ENCODE measurements at regions not wholly inside any gene's neighbourhood (a gene's known extent, or its start where the extent isn't known, plus 50 kb on each side); places are given as distances from the start of the nearest gene placed in this dataset.

DNA sequence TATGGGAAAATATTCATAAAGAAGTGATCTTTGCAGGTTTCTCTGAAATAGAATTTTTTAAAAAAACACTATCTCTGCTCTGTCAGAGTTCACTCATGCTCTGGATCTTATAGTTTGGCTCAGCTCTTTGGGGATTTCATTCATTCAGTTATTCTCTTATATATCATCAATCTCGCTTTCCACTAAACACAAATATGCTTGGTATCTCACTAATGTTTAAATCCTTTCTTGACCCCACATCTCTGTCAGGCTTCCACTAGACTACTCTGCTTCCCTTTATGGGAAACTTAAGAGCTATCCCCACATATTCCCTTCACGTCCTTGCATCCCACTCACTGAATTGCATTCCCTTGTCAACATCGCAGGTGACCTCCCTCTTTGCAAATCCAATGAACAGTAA is 396.1 kb downstream of the ENC1 start:
- Histone ChIP-seq H3K27me3 (replicated peaks; ENCODE audit: insufficient read depth, low read depth, low read length, poor library complexity) (no peaks in the 10 kb centered on the region), H3K27ac (ENCODE audit: low read depth, low read length, poor library complexity, severe bottlenecking) (no peak overlapping the region), H3K36me3 (ENCODE audit: insufficient read depth, low read length, poor library complexity, severe bottlenecking) (no peaks in the 10 kb centered on the region), H3K4me3 (ENCODE audit: low read depth, low read length, poor library complexity, severe bottlenecking) (no peak overlapping the region), H3K9me3 (ENCODE audit: low read depth, low read length, poor library complexity, severe bottlenecking) (no peaks in the 10 kb centered on the region), H3K4me1 (ENCODE audit: insufficient read depth, low read length, poor library complexity, severe bottlenecking) (no peaks in the 10 kb centered on the region)
- intact Hi-C loops (cut with micrococcal nuclease; ENCODE audit: unreplicated experiment): no loop called here
- TF ChIP-seq, protein P1, sequence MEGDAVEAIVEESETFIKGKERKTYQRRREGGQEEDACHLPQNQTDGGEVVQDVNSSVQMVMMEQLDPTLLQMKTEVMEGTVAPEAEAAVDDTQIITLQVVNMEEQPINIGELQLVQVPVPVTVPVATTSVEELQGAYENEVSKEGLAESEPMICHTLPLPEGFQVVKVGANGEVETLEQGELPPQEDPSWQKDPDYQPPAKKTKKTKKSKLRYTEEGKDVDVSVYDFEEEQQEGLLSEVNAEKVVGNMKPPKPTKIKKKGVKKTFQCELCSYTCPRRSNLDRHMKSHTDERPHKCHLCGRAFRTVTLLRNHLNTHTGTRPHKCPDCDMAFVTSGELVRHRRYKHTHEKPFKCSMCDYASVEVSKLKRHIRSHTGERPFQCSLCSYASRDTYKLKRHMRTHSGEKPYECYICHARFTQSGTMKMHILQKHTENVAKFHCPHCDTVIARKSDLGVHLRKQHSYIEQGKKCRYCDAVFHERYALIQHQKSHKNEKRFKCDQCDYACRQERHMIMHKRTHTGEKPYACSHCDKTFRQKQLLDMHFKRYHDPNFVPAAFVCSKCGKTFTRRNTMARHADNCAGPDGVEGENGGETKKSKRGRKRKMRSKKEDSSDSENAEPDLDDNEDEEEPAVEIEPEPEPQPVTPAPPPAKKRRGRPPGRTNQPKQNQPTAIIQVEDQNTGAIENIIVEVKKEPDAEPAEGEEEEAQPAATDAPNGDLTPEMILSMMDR (conservative IDR thresholded peaks at IDR 0.05; ENCODE audit: low read depth, low read length): no peak
- TF ChIP-seq EZH2 (IDR thresholded peaks at IDR 0.05; ENCODE audit: borderline replicate concordance, low read depth, low read length, poor library complexity, severe bottlenecking): no peak
- ChIA-PET CTCF (no interaction called here), POLR2A (ENCODE audit: low non-redundant PET) (no interaction called here)
- no TSS peak for BruUV-seq (replicated peaks)
- no peak for DNase-seq (ENCODE audit: low spot score)

DNA sequence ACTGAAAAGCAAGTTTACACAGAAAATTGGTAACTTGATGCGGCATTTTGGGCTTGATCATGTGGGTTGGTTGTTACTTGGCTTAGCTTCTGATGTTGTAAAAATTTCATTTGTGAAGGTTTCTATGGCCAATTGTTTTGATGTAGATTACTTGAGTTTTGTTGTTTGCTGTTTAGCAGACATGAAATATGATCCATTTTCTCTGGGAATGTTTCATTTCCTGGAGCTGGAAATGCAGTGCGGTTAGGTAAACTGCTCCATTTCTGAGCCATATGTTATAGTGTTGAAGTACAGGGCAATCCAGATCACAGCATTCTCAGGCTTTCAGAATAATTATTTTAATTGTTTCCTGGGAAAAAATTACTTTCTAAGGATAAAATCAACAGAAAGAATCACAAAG is 396.9 kb downstream of the ENC1 start:
- no TSS peak for BruUV-seq (replicated peaks)
- Histone ChIP-seq H3K9me3 (ENCODE audit: low read depth, low read length, poor library complexity, severe bottlenecking) (no peaks in the 10 kb centered on the region), H3K4me3 (ENCODE audit: low read depth, low read length, poor library complexity, severe bottlenecking) (no peak overlapping the region), H3K36me3 (ENCODE audit: insufficient read depth, low read length, poor library complexity, severe bottlenecking) (no peaks in the 10 kb centered on the region), H3K4me1 (ENCODE audit: insufficient read depth, low read length, poor library complexity, severe bottlenecking) (no peaks in the 10 kb centered on the region), H3K27me3 (replicated peaks; ENCODE audit: insufficient read depth, low read depth, low read length, poor library complexity) (no peaks in the 10 kb centered on the region), H3K27ac (ENCODE audit: low read depth, low read length, poor library complexity, severe bottlenecking) (no peak overlapping the region)
- POLR2A ChIA-PET (ENCODE audit: low non-redundant PET): no interaction called here
- CTCF ChIA-PET: no interaction called here
- intact Hi-C loops (cut with micrococcal nuclease; ENCODE audit: unreplicated experiment): no loop called here
- TF ChIP-seq, protein P1 (conservative IDR thresholded peaks at IDR 0.05; ENCODE audit: low read depth, low read length): no peak
- TF ChIP-seq EZH2 (IDR thresholded peaks at IDR 0.05; ENCODE audit: borderline replicate concordance, low read depth, low read length, poor library complexity, severe bottlenecking): no peak
- DNase-seq (ENCODE audit: low spot score): no peak

DNA sequence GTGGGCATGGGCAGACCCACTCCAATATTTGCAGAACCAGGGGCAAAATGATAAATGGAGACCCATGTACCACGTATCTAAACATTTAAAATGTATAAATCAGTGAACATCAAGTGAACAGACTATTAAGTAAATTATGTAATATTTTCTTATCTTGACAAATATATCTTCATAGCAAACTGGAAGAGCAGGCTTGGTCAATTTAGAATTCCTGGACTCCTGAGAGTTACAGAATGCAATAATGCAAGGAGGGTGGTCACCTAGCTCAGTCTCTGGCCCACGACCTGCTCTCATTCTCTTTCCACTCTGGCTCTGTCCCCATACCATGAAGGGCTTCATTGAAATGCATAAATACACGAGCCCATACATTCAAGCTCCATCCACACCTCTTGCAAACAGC is 398.0 kb downstream of the ENC1 start:
- no peak for DNase-seq (ENCODE audit: low spot score)
- ChIA-PET POLR2A (ENCODE audit: low non-redundant PET) (no interaction called here), CTCF (no interaction called here)

More for the DNA sequence above, 398.0 kb downstream of the ENC1 start:
- no TSS peak for BruUV-seq (replicated peaks)
- Histone ChIP-seq H3K9me3 (ENCODE audit: low read depth, low read length, poor library complexity, severe bottlenecking) (no peaks in the 10 kb centered on the region), H3K36me3 (ENCODE audit: insufficient read depth, low read length, poor library complexity, severe bottlenecking) (no peaks in the 10 kb centered on the region), H3K4me1 (ENCODE audit: insufficient read depth, low read length, poor library complexity, severe bottlenecking) (no peaks in the 10 kb centered on the region), H3K27ac (ENCODE audit: low read depth, low read length, poor library complexity, severe bottlenecking) (no peak overlapping the region), H3K27me3 (replicated peaks; ENCODE audit: insufficient read depth, low read depth, low read length, poor library complexity) (no peaks in the 10 kb centered on the region), H3K4me3 (ENCODE audit: low read depth, low read length, poor library complexity, severe bottlenecking) (no peak overlapping the region)
- intact Hi-C loops (cut with micrococcal nuclease; ENCODE audit: unreplicated experiment): no loop called here
- TF ChIP-seq EZH2 (IDR thresholded peaks at IDR 0.05; ENCODE audit: borderline replicate concordance, low read depth, low read length, poor library complexity, severe bottlenecking): no peak
- TF ChIP-seq, protein P1 (conservative IDR thresholded peaks at IDR 0.05; ENCODE audit: low read depth, low read length): no peak
